Sigmoid colon (tissue), 6 donors: ENCODE measurements at regions not wholly inside any gene's neighbourhood (a gene's known extent, or its start where the extent isn't known, plus 50 kb on each side); places are given as distances from the start of the nearest gene placed in this dataset.

Source experiments
- DNase-seq: peaks from one replicate; pipeline ENCODE4 v3.0.0-alpha.2; 2019
- H3K27ac ChIP-seq, 4 donors: fragments of 200-600 bp; sonication (generic); one replicate each; pipeline ENCODE4 v1.5.1; 2016 to 2019; ENCODE audit warnings: mild to moderate bottlenecking in 1 of 4
- H3K27me3 ChIP-seq, 3 donors: fragments of 200-600 bp; sonication (generic); one replicate each; pipeline ENCODE4 v1.5.1; 2019; ENCODE audit warnings: mild to moderate bottlenecking in 1 of 3
- H3K36me3 ChIP-seq, 4 donors: fragments of 200-600 bp; sonication (generic); one replicate each; pipeline ENCODE4 v1.5.1; 2016 to 2019
- H3K4me1 ChIP-seq, 4 donors: fragments of 200-600 bp; sonication (generic); one replicate each; pipeline ENCODE4 v1.5.1; 2017 to 2019
- H3K4me3 ChIP-seq, 4 donors: fragments of 200-600 bp; sonication (generic); one replicate each; pipeline ENCODE4 v1.5.1; 2017 to 2019; ENCODE audit warnings: mild to moderate bottlenecking in 2 of 4, moderate library complexity in 1 of 4
- H3K9me3 ChIP-seq, 4 donors: fragments of 200-600 bp in 3 of 4; sonication (generic) in 3 of 4; one replicate each; pipeline versions ENCODE4 v1.5.1 to v1.6.1; 2013 to 2019
- EP300 ChIP-seq, 4 donors: sonication (generic); formaldehyde crosslinking; IDR thresholded peaks; one replicate each; pipeline ENCODE4 v1.6.1; 2017; ENCODE audit warnings: antibody characterized with exemption in 4 of 4
- POLR2A ChIP-seq, 2 donors: fragments of 450-650 bp; IDR thresholded peaks; one replicate each; pipeline ENCODE4 v1.6.1; 2016; ENCODE audit warnings: antibody characterized with exemption in 2 of 2, mild to moderate bottlenecking in 2 of 2, moderate library complexity in 2 of 2
- POLR2AphosphoS5 ChIP-seq, 4 donors: sonication (generic); formaldehyde crosslinking; IDR thresholded peaks; one replicate each; pipeline ENCODE4 v1.6.1; 2017; ENCODE audit warnings: antibody characterized with exemption in 4 of 4
- WGBS, 2 donors: extraction: QIAGEN DNeasy Blood & Tissue Kit; methylation state at CpG; one replicate each; pipeline ENCODE4 v1.1.7; 2013; 5-methylcytosine and 5-hydroxymethylcytosine counted together
- intact Hi-C: fragments of 100-400 bp; cut with DNase I; formaldehyde crosslinking; loops from one replicate; pipeline ENCODE4 v1.15.1; 2023
- TF ChIP-seq, protein P1 (sequence below), 4 experiments: fragments of 450-650 bp in 3 of 4; fragments of 200-600 bp in 1 of 4; IDR thresholded peaks; one replicate each; pipeline ENCODE4 v1.5.1; 2016 to 2019; ENCODE audit warnings: antibody characterized with exemption in 4 of 4, mild to moderate bottlenecking in 3 of 4, moderate library complexity in 2 of 4
- donor health status: healthy with polysubstance abuse.
- donor health status: healthy.

- no peaks in the 10 kb centered on the region for H3K4me1 ChIP-seq
- H3K36me3 ChIP-seq: no peaks in the 10 kb centered on the region
- no peaks in the 10 kb centered on the region for H3K9me3 ChIP-seq
- no peak overlapping the region for H3K4me3 ChIP-seq
- intact Hi-C loops: no loop called here
- no peaks in the 10 kb centered on the region for H3K27me3 ChIP-seq
- no peak for DNase-seq
- H3K27ac ChIP-seq: no peak overlapping the region
- TF ChIP-seq POLR2AphosphoS5 (IDR thresholded peaks at IDR 0.05): no peak
- TF ChIP-seq, protein P1, sequence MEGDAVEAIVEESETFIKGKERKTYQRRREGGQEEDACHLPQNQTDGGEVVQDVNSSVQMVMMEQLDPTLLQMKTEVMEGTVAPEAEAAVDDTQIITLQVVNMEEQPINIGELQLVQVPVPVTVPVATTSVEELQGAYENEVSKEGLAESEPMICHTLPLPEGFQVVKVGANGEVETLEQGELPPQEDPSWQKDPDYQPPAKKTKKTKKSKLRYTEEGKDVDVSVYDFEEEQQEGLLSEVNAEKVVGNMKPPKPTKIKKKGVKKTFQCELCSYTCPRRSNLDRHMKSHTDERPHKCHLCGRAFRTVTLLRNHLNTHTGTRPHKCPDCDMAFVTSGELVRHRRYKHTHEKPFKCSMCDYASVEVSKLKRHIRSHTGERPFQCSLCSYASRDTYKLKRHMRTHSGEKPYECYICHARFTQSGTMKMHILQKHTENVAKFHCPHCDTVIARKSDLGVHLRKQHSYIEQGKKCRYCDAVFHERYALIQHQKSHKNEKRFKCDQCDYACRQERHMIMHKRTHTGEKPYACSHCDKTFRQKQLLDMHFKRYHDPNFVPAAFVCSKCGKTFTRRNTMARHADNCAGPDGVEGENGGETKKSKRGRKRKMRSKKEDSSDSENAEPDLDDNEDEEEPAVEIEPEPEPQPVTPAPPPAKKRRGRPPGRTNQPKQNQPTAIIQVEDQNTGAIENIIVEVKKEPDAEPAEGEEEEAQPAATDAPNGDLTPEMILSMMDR (IDR thresholded peaks at IDR 0.05): no peak
These were observed 233.8 kb downstream of the GABRG2 start for GRCh38 chr5:162301356-162301755.

DNA sequence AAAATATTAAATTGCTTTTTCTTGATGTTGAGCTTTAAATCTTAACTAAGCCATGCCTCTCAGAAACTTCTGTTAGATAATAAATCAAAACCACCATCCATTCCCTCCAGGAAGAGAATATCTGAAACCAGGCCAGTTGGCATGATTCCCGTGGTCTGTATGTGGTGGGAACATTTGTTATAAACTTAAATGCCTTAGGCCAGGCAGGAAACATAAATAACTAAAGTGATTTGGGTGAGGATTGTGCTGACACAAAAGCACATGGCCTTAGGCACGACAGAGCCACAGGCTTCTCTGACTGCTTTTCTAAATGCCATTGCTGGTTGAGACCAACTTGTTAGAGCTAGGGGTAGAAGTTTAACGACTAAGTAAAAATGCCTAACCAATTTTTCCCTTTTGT, 255.9 kb downstream of the GABRG2 start:
- H3K9me3 ChIP-seq: no peaks in the 10 kb centered on the region
- 2 to 13% methylated on average over 3 of the region's 3 CpGs for WGBS, 2 donors
- intact Hi-C loops: no loop called here
- no peaks in the 10 kb centered on the region for H3K36me3 ChIP-seq
- H3K27me3 ChIP-seq: no peaks in the 10 kb centered on the region
- no peak for DNase-seq
- H3K27ac ChIP-seq: no peak overlapping the region
- H3K4me1 ChIP-seq: no peaks in the 10 kb centered on the region
- TF ChIP-seq, protein P1 (IDR thresholded peaks at IDR 0.05): no peak
- TF ChIP-seq EP300 (IDR thresholded peaks at IDR 0.05) (no peak), POLR2AphosphoS5 (IDR thresholded peaks at IDR 0.05) (no peak), POLR2A (IDR thresholded peaks at IDR 0.05) (no peak)
- no peak overlapping the region for H3K4me3 ChIP-seq

GRCh38 chr5:162324328-162324727, 256.8 kb downstream of the GABRG2 start:
- Histone ChIP-seq H3K36me3 (no peaks in the 10 kb centered on the region), H3K9me3 (no peaks in the 10 kb centered on the region), H3K27me3 (no peaks in the 10 kb centered on the region), H3K4me3 (no peak overlapping the region), H3K27ac (no peak overlapping the region), H3K4me1 (no peaks in the 10 kb centered on the region)
- TF ChIP-seq, protein P1 (IDR thresholded peaks at IDR 0.05): no peak
- TF ChIP-seq POLR2AphosphoS5 (IDR thresholded peaks at IDR 0.05) (no peak), POLR2A (IDR thresholded peaks at IDR 0.05) (no peak), EP300 (IDR thresholded peaks at IDR 0.05) (no peak)
- no peak for DNase-seq
- WGBS, 2 donors: 29 to 63% methylated on average over 3 of the region's 3 CpGs
- intact Hi-C loops: no loop called here

DNA sequence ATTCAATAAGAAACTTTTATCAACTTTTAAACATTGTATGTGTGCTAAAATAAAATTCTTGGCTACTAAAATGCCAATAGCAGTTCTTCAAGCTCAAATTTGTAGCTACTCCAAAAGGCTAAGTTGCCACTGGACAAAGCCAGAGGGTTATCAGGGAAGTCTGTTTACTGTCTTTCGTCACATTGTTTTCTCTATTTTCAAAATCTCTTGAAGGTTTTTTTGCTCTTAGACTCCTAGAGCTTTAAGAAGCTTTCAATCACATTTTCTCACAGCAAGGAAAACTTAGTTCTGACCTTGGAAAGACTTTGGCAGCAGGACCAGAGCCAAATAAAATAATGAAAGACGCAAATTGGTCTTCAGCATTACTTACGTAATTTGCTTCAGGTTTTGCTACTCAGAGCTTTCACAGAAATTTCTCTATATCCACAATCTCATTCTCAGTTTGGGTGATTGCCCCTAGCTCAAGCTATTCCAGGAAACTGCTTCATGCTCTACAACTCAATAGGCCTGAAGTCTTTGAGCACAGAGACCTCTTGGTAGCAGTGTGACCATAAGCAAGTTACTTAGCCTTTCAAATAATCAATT, 257.7 kb downstream of the GABRG2 start:
- H3K36me3 ChIP-seq: no peaks in the 10 kb centered on the region
- TF ChIP-seq, protein P1 (IDR thresholded peaks at IDR 0.05): no peak
- no peak for TF ChIP-seq EP300 (IDR thresholded peaks at IDR 0.05)
- no peak for TF ChIP-seq POLR2AphosphoS5 (IDR thresholded peaks at IDR 0.05)
- no peak for TF ChIP-seq POLR2A (IDR thresholded peaks at IDR 0.05)
- WGBS, 2 donors: 83 to 85% methylated on average over 3 of the region's 3 CpGs
- no peaks in the 10 kb centered on the region for H3K9me3 ChIP-seq
- H3K27me3 ChIP-seq: no peaks in the 10 kb centered on the region
- intact Hi-C loops: no loop called here
- DNase-seq: no peak
- no peak overlapping the region for H3K27ac ChIP-seq
- H3K4me1 ChIP-seq: no peaks in the 10 kb centered on the region
- no peak overlapping the region for H3K4me3 ChIP-seq

DNA sequence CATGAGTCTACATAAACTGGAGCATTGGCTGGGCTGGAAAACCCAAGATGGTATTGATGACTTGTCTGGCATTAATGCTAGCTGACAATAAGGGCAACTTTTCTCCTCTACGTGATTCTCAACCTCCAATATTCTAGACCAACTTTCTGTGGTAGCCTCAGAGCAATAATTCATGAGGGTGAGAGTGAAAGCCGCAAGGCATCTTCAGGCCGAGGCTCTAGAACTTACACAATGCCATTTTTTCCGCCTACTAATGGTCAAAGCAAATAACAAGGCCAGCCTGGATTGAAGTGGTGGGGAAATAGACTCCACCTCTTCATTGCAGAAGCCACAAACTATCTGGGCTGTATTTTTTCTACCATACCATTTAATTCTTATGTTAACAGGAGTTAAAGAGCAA, 267.4 kb downstream of the GABRG2 start:
- Histone ChIP-seq H3K27ac (no peak overlapping the region), H3K36me3 (no peaks in the 10 kb centered on the region), H3K27me3 (no peaks in the 10 kb centered on the region), H3K4me1 (no peaks in the 10 kb centered on the region), H3K9me3 (no peaks in the 10 kb centered on the region), H3K4me3 (no peak overlapping the region)
- DNase-seq: no peak
- intact Hi-C loops: no loop called here
- WGBS, 2 donors: 88 to 89% methylated on average over 4 of the region's 4 CpGs
- no peak for TF ChIP-seq POLR2AphosphoS5 (IDR thresholded peaks at IDR 0.05)
- TF ChIP-seq EP300 (IDR thresholded peaks at IDR 0.05): no peak
- TF ChIP-seq, protein P1 (IDR thresholded peaks at IDR 0.05): no peak
- no peak for TF ChIP-seq POLR2A (IDR thresholded peaks at IDR 0.05)
